ENCODE measurements at regions not wholly inside any gene's neighbourhood (a gene's known extent, or its start where the extent isn't known, plus 50 kb on each side); places are given as distances from the start of the nearest gene placed in this dataset.

DNA sequence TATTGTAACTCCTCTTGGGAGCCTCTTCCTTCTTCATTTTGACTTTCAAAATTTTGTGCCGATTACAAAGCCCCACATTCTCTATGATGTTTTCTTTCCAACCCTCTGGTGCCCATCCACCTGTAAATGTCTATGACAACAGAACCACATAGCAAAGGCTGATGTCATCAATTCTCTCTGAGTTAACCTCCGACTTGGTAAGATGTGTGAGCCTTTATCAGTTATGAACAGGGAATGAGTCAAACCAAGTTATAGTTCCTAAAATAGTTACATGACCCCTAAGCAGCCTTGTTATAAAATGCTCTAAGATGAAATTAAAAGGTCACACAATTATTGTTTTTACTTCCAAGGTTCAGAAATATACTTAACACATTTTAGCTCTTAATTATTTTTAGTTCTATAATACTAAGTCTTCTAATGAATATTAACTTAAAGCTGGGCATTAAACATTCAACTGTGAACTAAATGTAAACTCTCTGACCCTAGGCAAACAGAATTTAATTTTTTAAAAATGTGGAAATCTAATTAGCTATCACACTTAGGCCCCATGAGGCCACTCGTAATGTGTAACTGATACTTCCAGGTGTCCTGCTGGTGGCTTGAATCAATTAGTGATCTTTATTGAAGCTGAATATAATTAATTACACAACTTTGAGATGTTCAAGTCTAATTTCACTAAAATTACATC, 102.3 kb upstream of the CYRIA start:
- Mint-ChIP-seq H3K36me3 (no peaks in the 10 kb centered on the region), H3K27me3 (ENCODE audit: low read depth in 2 of 2) (peaks cover 21 to 44% of the 10 kb centered on the region in 2 donors), H3K4me1 (no peaks in the 10 kb centered on the region), H3K9me3 (no peaks in the 10 kb centered on the region), H3K4me3 (no peak overlapping the region), H3K27ac (no peak overlapping the region)
- Histone ChIP-seq H3K9me3 (ENCODE audit: control insufficient read depth, insufficient read depth, low read length) (no peaks in the 10 kb centered on the region), H3K4me1 (ENCODE audit: control insufficient read depth, insufficient read depth, low read length) (no peaks in the 10 kb centered on the region), H3K4me3 (ENCODE audit: low read length) (no peak overlapping the region), H3K27me3 (ENCODE audit: control insufficient read depth, insufficient read depth, low read length) (no peaks in the 10 kb centered on the region), H3K27ac (ENCODE audit: low read length) (no peak overlapping the region), H3K36me3 (ENCODE audit: control insufficient read depth, insufficient read depth, low read length) (no peaks in the 10 kb centered on the region)
- TF ChIP-seq CTCF (IDR thresholded peaks at IDR 0.05) = no peak
- intact Hi-C loops (cut with micrococcal nuclease) = no loop called here
- ATAC-seq (no peak), DNase-seq (no peak)
- WGBS (ENCODE audit: insufficient coverage) = 94% methylated on average over 1 of the region's 3 CpGs

DNA sequence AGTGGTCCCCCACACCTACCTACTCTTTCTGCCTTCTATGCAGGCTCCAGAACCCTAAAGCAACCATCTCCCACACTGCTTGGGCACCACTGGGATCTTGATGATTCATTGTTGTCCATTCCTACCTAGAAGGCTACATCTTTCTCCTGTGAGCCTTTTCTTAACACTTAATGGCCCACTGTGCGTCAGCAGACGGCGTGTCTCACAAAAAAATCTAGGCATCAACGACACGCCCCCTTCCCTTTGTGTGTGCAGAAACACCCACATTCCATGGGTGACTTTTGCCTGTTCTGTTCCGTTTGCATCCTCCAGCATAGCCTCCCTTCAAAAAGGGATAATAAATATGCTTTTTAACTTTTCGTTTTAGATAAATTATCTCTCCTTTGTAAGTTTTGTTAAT, 99.7 kb upstream of the CYRIA start:
- no peaks in the 10 kb centered on the region for H3K27me3 ChIP-seq (ENCODE audit: control insufficient read depth, insufficient read depth, low read length)
- H3K27ac ChIP-seq (ENCODE audit: low read length) = no peak overlapping the region
- 93% methylated on average over 6 of the region's 7 CpGs for WGBS (ENCODE audit: insufficient coverage)
- H3K4me1 Mint-ChIP-seq = no peaks in the 10 kb centered on the region
- H3K36me3 ChIP-seq (ENCODE audit: control insufficient read depth, insufficient read depth, low read length) = no peaks in the 10 kb centered on the region
- no peaks in the 10 kb centered on the region for H3K9me3 ChIP-seq (ENCODE audit: control insufficient read depth, insufficient read depth, low read length)
- intact Hi-C loops (cut with micrococcal nuclease) = no loop called here
- H3K4me1 ChIP-seq (ENCODE audit: control insufficient read depth, insufficient read depth, low read length) = no peaks in the 10 kb centered on the region
- DNase-seq = no peak
- H3K4me3 Mint-ChIP-seq = no peak overlapping the region
- H3K36me3 Mint-ChIP-seq = no peaks in the 10 kb centered on the region
- no peak for ATAC-seq
- H3K4me3 ChIP-seq (ENCODE audit: low read length) = no peak overlapping the region
- H3K27ac Mint-ChIP-seq = no peak overlapping the region
- peaks cover 21 to 26% of the 10 kb centered on the region in 2 donors for H3K27me3 Mint-ChIP-seq (ENCODE audit: low read depth in 2 of 2)
- no peak for TF ChIP-seq CTCF (IDR thresholded peaks at IDR 0.05)
- H3K9me3 Mint-ChIP-seq = no peaks in the 10 kb centered on the region

DNA sequence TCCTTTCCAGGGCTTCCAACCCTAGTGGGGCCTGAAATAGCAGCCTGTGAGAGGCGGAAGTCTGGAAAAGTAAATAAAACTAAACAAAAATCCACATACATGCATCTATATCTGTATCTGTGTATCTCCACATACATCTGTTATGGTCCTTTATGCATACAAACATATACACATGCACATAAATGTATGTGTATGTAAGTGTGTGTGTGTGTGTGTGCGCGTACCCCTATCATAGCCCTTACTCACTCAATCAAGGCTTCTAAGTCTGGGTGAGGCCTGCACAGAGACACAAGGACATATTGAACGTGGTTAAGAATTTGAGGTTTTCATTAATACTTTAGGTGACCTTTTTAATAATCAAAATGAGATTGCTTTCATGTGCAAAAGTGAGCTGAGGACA, 98.9 kb upstream of the CYRIA start:
- H3K9me3 Mint-ChIP-seq = no peaks in the 10 kb centered on the region
- TF ChIP-seq CTCF (IDR thresholded peaks at IDR 0.05) = no peak
- no peak for ATAC-seq
- H3K4me1 Mint-ChIP-seq = no peaks in the 10 kb centered on the region
- H3K36me3 ChIP-seq (ENCODE audit: control insufficient read depth, insufficient read depth, low read length) = no peaks in the 10 kb centered on the region
- H3K36me3 Mint-ChIP-seq = no peaks in the 10 kb centered on the region
- H3K4me3 ChIP-seq (ENCODE audit: low read length) = no peak overlapping the region
- no peak overlapping the region for H3K27ac Mint-ChIP-seq
- intact Hi-C loops (cut with micrococcal nuclease) = no loop called here
- no peaks in the 10 kb centered on the region for H3K27me3 ChIP-seq (ENCODE audit: control insufficient read depth, insufficient read depth, low read length)
- H3K9me3 ChIP-seq (ENCODE audit: control insufficient read depth, insufficient read depth, low read length) = no peaks in the 10 kb centered on the region
- no peaks in the 10 kb centered on the region for H3K4me1 ChIP-seq (ENCODE audit: control insufficient read depth, insufficient read depth, low read length)
- peaks cover 12 to 18% of the 10 kb centered on the region in 2 donors for H3K27me3 Mint-ChIP-seq (ENCODE audit: low read depth in 2 of 2)
- no peak for DNase-seq
- no peak overlapping the region for H3K27ac ChIP-seq (ENCODE audit: low read length)
- 88% methylated on average over 2 of the region's 4 CpGs for WGBS (ENCODE audit: insufficient coverage)
- H3K4me3 Mint-ChIP-seq = no peak overlapping the region

DNA sequence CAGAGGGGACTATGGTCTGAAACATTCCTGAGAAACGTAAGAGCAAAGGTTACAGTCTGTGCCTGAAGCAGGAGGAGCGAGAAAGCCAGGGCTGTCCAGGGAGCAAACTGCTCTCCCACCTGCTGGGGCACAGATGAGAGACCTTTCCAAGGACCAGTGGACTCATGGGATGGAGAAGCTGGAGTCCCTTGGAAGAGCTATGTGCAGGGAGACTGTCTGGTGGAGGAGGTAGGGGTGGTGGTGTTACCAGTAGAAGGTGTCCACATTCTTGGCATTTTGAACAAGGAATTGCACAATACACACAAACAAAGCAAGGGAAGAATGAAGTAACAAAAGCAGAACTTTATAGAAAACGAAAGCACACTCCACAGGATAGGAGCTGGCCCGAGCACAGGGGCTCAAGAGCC, 97.9 kb upstream of the CYRIA start:
- H3K27me3 ChIP-seq (ENCODE audit: control insufficient read depth, insufficient read depth, low read length) = no peaks in the 10 kb centered on the region
- no peak overlapping the region for H3K27ac Mint-ChIP-seq
- no peak overlapping the region for H3K4me3 Mint-ChIP-seq
- TF ChIP-seq CTCF (IDR thresholded peaks at IDR 0.05) = no peak
- H3K36me3 ChIP-seq (ENCODE audit: control insufficient read depth, insufficient read depth, low read length) = no peaks in the 10 kb centered on the region
- ATAC-seq (no peak), DNase-seq (no peak)
- H3K4me1 ChIP-seq (ENCODE audit: control insufficient read depth, insufficient read depth, low read length) = no peaks in the 10 kb centered on the region
- no peaks in the 10 kb centered on the region for H3K9me3 ChIP-seq (ENCODE audit: control insufficient read depth, insufficient read depth, low read length)
- no peaks in the 10 kb centered on the region for H3K36me3 Mint-ChIP-seq
- no peaks in the 10 kb centered on the region for H3K9me3 Mint-ChIP-seq
- no peak overlapping the region for H3K27ac ChIP-seq (ENCODE audit: low read length)
- H3K4me3 ChIP-seq (ENCODE audit: low read length) = no peak overlapping the region
- intact Hi-C loops (cut with micrococcal nuclease) = no loop called here
- H3K4me1 Mint-ChIP-seq = no peaks in the 10 kb centered on the region
- H3K27me3 Mint-ChIP-seq (ENCODE audit: low read depth in 2 of 2) = peaks cover 8 to 10% of the 10 kb centered on the region in 2 donors
- 76% methylated on average over 3 of the region's 4 CpGs for WGBS (ENCODE audit: insufficient coverage)
